NCI-H524 (cell line): ENCODE measurements at regions not wholly inside any gene's neighbourhood (a gene's known extent, or its start where the extent isn't known, plus 50 kb on each side); places are given as distances from the start of the nearest gene placed in this dataset.
"Not testable (repeated sequence)": the region's sequence is repeated elsewhere in the genome, so short reads cannot be mapped to it uniquely, and the experiment has no call there.

Experiments
- DNase-seq, 2 experiments: peaks; one replicate each; lab custom pipeline; 2025; lab: John Stamatoyannopoulos, UW

DNA sequence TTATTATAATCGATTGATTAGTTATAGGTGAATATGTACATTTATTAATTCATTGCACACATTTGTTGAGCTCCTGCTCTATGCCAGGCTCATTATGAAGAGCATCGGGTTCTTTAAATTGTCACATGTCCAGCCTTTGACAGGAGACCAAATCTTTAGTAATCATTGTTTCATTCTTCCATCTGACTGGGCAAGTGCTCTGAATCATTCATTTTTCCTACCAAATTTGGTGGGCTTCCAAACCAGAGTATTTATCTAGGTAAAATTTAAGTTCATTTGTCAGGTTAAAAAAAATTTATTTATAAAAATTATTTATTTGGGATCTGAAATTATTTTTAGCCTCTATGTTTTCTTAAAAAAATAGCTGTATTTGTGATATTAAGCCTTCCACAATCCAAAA, 404.9 kb upstream of the MMS22L start:
- no peak for DNase-seq

DNA sequence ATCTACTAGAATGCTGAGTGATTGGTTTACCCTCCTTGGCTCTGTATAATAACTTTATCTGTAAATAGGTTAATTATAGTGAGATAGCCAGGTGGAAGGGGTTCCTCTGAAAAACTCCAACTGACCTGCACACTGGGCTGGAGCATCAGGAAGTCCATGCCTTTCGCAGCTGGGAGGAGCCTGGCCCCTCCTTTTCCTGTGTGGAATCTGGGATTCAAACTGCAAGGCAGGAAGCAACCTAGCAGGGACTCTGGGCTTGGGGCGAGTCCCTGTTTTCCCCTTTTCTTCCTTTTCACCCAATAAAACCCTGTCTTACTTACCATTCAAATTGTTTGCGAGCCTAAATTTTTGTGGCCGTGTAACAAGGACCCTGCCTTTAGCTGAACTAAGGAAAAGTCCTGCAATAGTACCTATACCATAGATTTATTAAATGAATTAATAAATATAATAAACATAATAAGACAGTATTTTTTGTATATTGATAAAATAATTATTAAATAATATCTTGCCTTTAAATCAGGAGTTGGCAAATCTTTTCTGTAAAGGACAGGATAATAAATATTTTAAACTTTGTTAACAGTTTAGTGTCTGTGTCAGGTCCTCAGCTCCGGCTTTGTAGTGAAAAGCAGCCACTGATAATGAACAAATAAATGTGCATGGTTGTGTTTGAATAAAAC, 406.2 kb upstream of the MMS22L start:
- DNase-seq: no peak

DNA sequence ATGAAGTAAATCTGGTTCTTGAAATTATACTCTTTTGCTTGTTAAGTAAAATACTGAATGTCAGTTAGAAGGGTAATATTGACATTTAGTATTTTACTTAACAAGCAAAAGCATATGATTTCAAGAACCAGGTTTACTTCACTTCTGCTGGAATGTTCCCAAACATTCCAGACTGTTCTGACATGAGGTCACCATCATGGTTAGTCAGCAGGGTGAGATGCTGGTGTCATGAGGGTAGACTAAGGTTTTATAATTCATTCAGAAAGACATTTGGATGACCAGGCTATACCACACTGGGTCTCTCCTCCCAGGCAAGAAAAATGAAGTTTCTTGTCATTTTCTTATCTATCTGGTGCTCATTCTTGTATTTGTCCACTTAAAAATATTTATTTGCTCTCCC, 414.4 kb upstream of the MMS22L start:
- DNase-seq: no peak

DNA sequence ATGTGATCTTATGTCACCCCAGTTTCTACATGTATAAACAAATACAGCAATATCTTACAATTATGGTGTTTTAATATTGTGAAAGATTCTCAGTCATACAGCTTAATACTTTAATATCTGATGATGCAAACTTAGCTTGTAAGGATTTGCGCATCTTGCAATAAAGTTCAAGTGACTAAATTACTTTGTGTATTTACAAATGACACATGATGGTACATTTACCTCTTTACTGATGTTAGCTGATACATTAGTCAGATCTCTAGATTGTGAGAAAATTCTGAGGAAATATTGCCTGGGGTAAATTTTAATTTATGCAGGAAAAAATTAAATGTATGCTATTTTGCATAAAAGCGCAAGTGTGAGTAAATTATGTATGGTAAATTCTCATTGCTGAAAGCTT, 418.8 kb upstream of the MMS22L start:
- DNase-seq: no peak

DNA sequence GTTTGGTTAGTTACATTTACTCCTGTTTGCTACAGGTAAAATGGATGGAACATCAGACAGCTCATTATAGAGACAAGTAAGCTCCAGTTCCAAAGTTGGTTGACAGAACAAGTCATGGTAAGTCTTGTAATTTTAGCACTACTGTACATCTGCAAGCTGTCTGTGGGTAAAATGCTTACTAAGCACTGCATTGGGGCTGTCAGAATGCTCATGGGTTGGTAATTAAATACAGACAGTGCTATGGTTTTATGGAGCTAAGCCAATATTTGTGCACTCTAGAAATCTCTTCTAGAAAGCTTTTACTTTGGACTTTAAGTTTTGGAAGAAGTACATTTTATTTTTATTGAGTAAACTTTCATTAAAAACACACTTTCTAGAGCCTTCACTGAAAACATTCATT, 419.2 kb upstream of the MMS22L start:
- DNase-seq: no peak

DNA sequence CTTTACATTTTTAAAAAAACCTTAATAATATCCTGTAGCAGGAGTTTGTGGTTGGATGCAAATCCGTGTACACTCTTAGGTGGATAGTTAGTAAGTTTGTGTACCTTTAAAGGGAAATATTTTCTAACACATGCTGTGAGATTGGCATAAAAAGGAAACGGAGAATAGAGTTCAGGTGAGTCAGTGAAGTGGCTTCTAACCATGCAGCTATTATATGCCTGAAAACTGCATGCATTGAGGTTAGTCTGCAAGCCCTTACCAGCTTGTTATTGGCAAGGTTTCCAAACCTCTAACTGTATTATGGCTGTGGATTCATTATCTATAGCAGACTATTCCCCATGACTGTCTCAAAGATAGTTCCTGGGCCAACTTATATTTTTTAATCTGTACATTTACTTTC, 420.6 kb upstream of the MMS22L start:
- no peak for DNase-seq

DNA sequence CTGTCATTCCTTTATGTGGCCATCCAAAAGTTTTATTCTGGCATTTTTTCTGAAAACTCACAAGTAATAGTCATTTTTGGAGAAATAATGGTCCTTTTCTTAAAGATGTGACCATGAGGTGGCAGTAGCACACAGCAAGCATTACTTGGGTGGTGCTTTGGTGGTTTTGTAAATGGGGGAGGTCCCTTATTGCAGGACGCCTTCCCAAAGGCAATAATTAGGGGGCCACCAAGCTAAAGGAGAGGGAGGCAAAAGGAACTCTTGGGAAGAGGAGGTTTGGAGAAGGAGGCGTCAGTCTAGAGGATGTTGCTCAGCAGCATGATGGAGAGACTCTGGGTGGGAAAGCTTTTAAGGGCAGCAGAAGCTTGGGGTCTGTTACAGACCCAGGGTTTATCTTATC, 422.6 kb upstream of the MMS22L start:
- peak; percentile 13 to 14 for DNase-seq

DNA sequence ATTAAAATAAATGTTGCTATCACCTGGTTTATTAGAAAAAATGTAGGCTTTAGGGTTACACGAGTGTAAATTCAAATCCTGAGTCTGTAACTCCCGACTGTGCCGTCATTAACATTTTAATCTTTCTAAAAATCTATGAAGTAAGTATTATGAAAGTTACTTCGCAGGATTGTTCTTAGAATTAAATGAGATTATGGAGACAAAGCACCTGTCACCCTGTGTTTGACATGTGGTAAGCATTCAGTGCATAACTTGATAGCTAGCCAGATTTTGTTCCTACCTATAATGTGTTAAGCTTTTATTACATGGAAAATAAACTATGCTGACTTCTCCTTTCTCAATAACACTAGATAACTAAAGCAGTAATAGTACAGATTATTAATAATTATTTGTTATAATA, 429.7 kb upstream of the MMS22L start:
- peak in 1 of 2 experiments; percentile 63 for DNase-seq

DNA sequence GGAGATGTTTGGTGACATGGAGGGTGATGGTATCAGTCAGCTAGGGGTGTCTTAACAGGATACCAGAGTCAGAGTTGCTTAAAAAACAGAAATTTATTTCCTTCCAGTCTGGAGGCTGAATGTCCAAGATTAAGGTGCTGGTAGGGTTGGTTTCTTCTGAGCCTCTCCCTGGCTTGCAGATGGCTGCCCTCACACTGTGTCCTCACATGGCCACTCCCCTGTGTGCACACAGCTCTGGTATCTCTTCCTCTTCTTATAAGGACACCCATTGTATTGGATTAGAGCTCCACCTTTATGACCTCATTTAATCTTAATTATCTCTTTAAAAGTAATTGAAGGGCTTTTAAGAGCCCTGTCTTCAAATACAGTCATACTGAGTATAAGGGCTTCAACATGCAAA, 431.8 kb upstream of the MMS22L start:
- no peak for DNase-seq

DNA sequence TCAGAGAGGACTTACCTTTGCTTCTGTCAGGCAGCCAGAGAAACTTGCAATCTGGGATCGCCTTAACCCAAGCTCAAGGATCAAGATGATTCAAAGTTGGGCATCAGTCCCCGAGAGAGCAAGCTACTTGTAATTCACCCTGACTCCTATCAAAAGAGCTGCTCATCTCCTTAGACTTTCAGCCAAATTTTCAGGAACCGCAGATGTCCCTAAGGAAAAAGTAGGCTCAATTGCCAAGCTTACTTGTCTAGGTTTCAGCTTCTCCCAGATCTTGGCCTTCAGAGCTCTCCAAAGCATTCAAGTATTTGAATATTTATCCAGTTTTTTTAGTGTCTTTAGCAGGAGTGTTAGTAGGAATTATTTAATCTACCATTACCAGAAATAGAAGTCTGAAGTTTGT, 434.1 kb upstream of the MMS22L start:
- DNase-seq: no peak

DNA sequence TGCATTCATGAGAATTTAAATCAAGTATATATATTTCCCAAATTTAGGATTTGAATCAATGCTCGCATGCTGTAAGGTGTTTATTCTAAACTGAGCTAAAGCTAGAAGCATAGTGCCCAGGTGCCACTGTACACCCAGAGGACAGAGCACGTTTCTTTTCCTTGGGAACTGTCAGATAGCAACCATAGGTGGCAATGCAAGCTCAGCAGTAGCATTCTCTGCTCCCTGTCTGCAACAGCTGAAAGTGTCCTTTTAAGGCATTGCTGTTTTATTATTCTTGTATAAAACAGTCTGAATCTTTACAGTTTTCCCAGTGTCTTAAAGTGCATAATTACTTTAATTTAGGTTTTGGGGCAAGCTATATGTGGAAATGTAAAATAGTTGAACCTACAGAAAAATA, 443.4 kb upstream of the MMS22L start:
- peak in 1 of 2 experiments; percentile 26 for DNase-seq

DNA sequence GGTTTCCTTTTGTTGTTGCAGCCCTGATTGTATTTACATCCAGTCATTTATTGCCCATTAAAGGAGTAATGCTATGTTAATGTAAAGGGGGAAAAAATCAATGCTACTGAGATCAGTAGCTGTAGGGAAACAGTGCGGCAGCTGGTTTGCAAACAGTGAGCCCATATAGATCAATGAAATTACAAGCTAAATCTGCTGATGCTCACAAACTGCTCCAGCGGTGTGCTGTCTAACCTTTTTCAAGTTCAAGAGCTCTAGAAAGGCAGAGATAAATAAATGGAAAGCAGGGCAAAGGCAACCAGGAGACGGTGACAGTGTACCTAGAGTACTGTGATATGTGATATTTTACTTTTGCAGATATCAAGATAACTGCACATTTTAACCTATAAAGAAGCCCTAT, 449.0 kb upstream of the MMS22L start:
- no peak for DNase-seq

DNA sequence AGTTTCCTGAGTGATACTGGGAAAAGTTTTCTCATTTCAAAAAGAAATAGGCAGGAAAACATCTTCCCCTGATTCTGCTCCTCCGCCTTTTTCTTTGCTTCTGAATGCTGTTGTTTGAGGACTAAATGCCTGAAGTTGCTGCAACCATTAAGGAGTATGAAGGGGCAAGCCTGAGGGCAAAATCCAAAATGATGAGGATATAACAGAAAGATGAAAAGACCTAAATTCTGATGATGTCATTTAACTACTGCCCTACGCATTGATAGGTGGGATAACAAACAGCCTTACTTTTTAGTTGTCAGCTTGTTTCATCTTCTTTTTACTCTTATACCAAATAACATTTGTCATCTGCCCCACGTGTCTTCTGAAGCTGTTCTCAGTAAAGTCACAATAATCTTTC, 474.6 kb upstream of the MMS22L start:
- no peak for DNase-seq

DNA sequence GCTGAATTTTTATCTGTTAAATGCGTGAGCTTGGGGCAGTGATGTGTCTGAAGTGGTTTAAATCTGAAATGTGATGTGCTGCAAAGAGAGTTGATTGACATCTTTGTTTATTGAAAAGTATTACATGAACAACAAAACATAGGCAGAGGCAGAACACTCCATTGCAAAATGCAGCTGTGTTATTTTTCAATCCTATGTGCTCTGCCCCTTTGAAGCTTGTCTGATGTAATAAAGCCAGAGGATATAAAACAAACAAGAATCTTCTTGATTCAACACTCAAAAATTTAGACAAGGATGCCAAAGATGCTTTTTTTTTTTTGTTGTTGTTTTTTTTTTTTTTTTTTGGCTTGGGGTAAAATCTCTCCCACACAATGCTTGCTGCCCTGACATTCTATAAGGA, 482.4 kb upstream of the MMS22L start:
- DNase-seq: no peak

DNA sequence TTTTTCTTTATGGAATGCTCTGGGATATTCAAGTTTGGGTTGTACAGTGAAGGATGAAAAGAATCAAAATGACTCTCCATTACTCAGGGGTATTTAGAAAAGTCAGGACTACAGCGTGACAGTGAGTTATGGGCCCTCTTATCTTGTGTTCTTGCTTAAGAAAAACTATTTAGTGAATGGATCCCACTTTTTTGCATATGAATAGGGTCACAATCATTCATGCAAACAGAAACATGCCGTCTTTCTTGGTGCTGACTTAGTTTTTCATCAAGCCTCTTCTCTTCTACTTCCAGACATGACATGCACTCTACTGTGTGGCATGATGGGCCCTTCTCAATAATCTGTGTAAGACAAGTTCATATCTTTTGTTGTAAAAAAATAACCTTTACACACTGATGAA, 488.4 kb upstream of the MMS22L start:
- no peak for DNase-seq

DNA sequence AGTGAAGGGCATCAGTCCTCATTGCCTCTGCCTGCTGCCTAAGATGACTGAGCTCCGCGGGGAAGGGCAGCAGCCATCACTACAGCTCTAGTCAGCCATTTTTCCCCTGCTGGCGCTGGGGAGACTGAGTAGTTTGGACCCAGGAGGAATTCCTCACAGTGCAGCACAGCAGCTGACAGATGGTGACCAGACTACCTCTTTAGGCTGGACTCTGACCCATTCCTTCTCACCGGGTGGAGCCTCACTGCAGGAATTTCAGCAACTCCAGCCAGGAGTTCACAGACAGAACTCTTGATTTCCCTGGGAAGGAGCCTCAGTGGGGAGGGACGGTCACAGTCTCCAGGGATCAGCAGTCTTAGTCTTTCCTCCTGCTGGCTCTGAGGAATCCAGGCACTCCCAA, 492.0 kb upstream of the MMS22L start:
- no peak for DNase-seq

DNA sequence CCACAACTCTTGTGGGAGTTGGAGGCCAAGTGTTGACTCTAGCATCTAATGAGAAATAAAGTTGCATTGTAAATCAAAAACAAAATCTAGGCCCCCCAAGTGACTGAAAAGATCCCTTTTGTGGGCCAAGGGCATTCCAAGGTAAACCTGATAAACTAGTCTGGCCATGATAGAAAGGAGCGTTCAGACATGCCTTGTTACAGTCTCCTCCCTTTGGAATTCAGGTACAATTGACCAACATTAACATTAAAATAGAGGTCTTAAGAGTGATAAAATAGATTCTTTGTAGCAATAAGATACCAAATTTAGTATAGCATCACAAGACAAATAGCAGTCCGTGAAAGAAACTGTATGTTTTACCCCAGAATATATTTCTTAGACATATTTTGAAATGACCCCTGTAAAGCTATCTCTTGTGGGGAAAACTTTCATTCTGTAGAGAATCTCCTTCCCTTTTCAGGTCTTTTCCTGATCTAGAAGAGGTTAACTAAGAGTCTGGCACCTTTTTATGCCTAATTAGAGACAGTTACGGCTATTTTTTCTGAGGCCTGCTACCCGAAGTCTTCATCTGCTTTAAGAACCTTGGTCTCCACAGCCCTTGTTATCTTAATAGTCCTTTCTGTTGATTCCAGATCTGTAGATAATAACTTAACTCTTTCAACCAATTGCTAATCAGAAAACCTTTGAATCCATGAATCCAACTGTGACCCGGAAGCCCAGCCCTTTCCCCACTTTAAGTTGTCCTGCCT, 495.4 kb upstream of the MMS22L start:
- no peak for DNase-seq

DNA sequence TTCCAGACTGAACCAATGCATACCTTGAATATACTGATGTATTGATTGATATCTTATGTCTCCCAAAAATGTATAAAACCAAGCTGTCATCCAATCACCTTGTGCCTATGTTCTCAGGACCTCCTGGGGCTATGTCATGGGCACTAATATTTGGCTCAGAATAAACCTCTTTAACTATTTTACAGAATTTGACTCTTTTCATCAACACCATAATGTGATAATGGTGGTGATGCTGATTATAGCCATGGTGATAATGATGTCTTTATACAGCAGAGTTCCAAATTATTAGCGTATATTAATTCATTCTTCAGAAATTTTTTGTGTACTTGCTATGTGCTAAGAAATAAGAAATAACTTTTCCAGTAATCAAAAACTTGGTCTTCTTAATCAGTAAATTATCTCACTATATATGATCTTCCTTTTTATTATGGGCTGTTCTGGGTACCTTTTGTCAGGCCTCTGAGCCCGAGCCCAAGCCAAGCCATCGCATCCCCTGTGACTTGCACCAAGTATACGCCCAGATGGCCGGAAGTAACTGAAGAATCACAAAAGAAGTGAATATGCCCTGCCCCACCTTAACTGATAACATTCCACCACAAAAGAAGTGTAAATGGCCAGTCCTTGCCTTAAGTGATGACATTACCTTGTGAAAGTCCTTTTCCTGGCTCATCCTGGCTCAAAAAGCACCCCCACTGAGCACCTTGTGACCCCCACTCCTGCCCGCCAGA, 496.2 kb upstream of the MMS22L start:
- not testable (repeated sequence) for DNase-seq

DNA sequence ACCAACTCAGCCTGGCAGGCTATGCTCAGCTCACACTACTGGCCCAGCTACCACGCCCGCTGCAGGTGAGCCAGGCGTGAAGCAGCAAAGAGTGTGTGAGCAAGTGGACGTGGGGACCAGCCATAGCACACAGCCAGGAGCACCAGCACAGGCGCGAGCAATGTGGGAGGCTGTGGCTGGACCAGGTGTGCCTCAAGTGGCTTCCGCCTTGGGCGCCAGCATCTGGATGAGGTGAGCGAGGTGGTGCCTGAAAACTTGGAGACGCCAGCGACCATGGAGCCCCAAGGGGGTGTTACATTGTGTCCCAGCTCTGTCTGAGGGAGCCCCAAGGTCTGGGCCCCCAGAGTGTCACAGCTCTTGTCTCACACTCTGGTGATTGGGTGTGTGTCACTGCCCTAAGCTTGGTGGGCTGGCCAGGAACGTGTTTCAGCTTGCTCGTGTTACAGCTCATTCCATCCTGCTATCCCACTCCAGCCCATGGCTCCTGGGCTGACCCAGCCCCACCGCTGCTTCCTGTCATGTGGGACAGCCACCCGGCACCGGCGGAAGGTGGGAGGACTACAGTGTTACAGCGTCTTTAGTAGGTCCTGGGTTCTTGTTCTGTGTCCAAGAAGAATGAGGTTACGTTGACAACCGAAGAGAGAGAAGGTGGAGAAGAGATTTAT, 508.0 kb upstream of the MMS22L start:
- DNase-seq: no peak

DNA sequence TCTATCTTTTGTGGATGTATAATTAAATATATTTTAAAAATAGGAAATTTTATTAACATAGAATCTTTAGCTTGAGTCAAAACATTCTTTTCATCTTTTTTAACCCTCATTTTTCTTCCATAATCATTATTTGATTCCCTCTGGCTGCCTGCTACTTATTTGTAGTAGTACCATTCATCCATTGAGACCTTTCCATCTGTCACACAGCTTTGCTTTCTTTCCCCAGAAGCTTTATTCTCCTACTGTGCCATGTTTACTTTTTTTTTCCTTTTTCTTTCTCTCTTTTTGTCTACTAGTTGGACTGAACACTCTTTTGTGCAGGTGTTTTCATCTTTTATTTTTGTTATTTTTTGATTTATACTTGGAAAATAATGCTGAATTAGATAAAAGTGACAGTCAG, 522.6 kb upstream of the MMS22L start:
- no peak for DNase-seq

DNA sequence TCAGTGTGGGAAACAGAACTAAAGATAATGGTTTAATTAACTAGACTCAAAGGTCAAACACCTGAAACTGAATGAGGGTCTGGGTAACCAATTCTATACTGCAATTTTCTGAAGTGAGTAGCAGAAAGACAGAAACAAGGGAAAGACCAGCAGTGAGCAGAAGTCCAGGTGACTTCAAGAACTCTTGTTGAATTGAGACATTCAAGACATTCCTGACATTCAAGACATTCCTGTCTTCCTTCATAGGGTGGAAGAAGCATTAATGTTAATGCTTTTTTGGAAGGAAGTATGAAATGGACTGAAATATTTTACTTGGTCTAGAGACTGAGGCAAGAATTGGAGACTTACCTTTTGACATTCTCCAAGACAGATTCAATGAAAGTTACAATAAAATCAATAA, 529.9 kb upstream of the MMS22L start:
- no peak for DNase-seq

DNA sequence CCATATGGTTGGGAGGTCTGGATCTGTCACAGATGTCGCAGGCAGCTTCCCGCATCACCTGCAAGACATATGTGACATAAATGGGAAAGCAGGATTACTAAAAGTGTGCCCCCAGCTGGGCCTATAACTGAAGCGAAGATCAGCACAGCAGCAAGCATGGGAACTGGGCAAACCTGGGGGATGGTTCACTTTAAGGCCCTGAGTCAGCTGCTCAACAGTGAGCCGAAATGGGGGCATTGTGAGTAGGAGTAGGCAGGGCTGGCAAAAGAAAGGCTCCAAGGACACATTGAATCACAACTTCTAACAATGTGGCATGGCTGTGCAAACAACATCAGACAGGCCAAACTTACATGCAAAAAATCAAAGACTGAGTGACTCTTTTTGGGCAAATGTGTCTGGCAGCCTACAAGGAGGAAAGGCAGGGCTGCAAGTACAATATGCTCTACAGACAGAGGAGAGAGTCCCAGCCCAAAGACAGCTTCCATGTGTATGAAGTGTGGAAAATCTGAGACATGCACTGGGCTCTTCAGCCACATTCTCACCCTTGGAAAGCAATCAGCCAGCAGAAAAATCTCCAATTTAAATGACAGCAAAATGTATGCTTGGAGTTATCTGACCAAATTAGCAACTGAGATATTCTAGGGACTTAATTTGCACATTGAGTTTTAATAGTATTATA, 531.0 kb upstream of the MMS22L start:
- peak; percentile 49 to 79 for DNase-seq
